Psoas muscle (tissue), 7 donors: ENCODE measurements at regions not wholly inside any gene's neighbourhood (a gene's known extent, or its start where the extent isn't known, plus 50 kb on each side); places are given as distances from the start of the nearest gene placed in this dataset.
A peak's percentile ranks its signal among the peaks of the same experiment; 100 is the strongest.

Experiments used
- ATAC-seq, 4 donors: fragments of 200-7000 bp; cut with Tn5 transposase; one replicate each; pipeline ENCODE4 v1.9.1; 2020; ENCODE audit warnings: moderate library complexity in 3 of 4, mild to moderate bottlenecking in 2 of 4
- DNase-seq, 2 donors: peaks; one replicate each; pipeline ENCODE4 v3.0.0-alpha.2; 2020
- H3K27ac ChIP-seq: fragments of 200-600 bp; one replicate; pipeline ENCODE4 v1.8.0; 2022
- H3K27me3 ChIP-seq, 3 donors: fragments of 200-600 bp in 1 of 3; one replicate each; pipeline versions ENCODE4 v1.6.1 to v1.8.0; 2013 to 2022; ENCODE audit warnings: low read length in 2 of 3, mild to moderate bottlenecking in 2 of 3, moderate library complexity in 1 of 3; ENCODE audit not compliant: insufficient read depth in 3 of 3
- H3K36me3 ChIP-seq, 2 donors: fragments of 200-600 bp in 1 of 2; one replicate each; pipeline versions ENCODE4 v1.6.1 to v1.8.0; 2013 to 2022; ENCODE audit warnings: low read depth in 1 of 2, mild to moderate bottlenecking in 1 of 2, moderate library complexity in 1 of 2; ENCODE audit not compliant: insufficient read depth in 1 of 2
- H3K4me1 ChIP-seq: fragments of 200-600 bp; one replicate; pipeline ENCODE4 v1.8.0; 2022
- H3K4me3 ChIP-seq: fragments of 200-600 bp; one replicate; pipeline ENCODE4 v1.8.0; 2022; ENCODE audit warnings: mild to moderate bottlenecking
- H3K9me3 ChIP-seq: fragments of 200-600 bp; one replicate; pipeline ENCODE4 v1.8.0; 2022
- WGBS, 3 donors: extraction: QIAGEN DNeasy Blood & Tissue Kit; methylation state at CpG; one replicate each; pipeline versions ENCODE4 v1.1.6 to v1.1.7; 2013; 5-methylcytosine and 5-hydroxymethylcytosine counted together
- intact Hi-C, 2 donors: fragments of 100-400 bp; cut with DNase I; formaldehyde crosslinking; loops; one replicate each; pipeline versions ENCODE4 v1.11.0 to v1.14.2; 2022
- TF ChIP-seq, protein P1 (sequence below): fragments of 200-600 bp; IDR thresholded peaks from one replicate; pipeline ENCODE4 v1.8.0; 2022; ENCODE audit warnings: antibody characterized with exemption
- donor health status: healthy with polysubstance abuse.
- donor health status: DM: no; HTN: no; CAD: no; lungs with moderate emphysema.
- donor health status: Bipolar disorder and iron deficiency.
- donor health status: healthy.
- donor health status: DM: yes; HTN: yes; CAD: no.
- donor health status: DM: no; HTN: no; CAD: no.
- donor health status: DM: yes; HTN: yes; CAD: no.

DNA sequence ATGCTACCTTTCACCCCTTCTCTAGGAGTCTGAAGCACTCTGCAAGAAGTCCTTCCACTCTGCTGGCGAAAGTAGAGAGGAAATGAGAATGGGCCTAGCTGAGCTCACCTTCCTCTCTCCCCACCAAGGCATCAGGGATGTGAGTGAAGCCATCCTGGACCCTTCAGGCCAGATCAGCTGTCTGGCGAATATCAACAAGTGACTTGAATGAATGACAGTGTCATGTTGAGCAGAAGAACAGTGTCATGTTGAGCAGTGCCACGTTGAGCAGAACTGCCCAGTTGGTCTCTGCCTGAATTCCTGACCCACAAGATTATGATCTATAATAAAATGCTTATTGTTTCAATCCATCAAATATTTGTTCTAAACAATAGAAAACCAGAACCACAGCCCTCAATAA is 166.2 kb upstream of the RFC3 start:
- H3K9me3 ChIP-seq, result no peaks in the 10 kb centered on the region
- H3K27ac ChIP-seq, result no peak overlapping the region
- ATAC-seq (peak in 1 of 4 donors; percentile 56), DNase-seq (no peak)
- no peak overlapping the region for H3K4me3 ChIP-seq
- no peaks in the 10 kb centered on the region for H3K36me3 ChIP-seq
- WGBS, 3 donors, result 71 to 72% (median 72%) methylated on average over 3 of the region's 3 CpGs
- intact Hi-C loops, result no loop called here
- no peaks in the 10 kb centered on the region for H3K27me3 ChIP-seq
- H3K4me1 ChIP-seq, result no peaks in the 10 kb centered on the region
- TF ChIP-seq, protein P1, sequence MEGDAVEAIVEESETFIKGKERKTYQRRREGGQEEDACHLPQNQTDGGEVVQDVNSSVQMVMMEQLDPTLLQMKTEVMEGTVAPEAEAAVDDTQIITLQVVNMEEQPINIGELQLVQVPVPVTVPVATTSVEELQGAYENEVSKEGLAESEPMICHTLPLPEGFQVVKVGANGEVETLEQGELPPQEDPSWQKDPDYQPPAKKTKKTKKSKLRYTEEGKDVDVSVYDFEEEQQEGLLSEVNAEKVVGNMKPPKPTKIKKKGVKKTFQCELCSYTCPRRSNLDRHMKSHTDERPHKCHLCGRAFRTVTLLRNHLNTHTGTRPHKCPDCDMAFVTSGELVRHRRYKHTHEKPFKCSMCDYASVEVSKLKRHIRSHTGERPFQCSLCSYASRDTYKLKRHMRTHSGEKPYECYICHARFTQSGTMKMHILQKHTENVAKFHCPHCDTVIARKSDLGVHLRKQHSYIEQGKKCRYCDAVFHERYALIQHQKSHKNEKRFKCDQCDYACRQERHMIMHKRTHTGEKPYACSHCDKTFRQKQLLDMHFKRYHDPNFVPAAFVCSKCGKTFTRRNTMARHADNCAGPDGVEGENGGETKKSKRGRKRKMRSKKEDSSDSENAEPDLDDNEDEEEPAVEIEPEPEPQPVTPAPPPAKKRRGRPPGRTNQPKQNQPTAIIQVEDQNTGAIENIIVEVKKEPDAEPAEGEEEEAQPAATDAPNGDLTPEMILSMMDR, result no peak

DNA sequence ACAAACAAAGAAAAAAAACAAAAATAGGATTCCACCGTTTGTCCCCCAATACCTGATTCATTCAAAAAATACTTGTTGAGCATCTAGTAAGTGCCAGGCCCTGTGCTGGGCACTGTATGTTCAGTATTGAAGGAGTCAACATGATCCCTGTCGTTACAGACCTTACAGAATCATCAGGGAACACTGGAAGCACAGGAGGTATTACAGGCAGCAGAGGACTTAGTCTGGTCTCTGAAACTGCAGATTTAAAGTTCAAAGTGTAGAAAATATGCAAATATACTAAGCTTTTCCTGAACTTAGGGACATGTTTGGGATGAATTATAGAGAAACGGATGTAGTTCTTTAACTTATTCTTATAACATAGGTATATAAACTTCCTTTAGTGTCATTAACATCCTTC is 160.7 kb upstream of the RFC3 start:
- no peak overlapping the region for H3K4me3 ChIP-seq
- no peaks in the 10 kb centered on the region for H3K9me3 ChIP-seq
- H3K27ac ChIP-seq, result no peak overlapping the region
- ATAC-seq (no peak), DNase-seq (no peak)
- no peaks in the 10 kb centered on the region for H3K4me1 ChIP-seq
- H3K27me3 ChIP-seq, result no peaks in the 10 kb centered on the region
- TF ChIP-seq, protein P1, result no peak
- peaks cover 0 to 2% of the 10 kb centered on the region in 2 donors for H3K36me3 ChIP-seq
- intact Hi-C loops, result no loop called here
- WGBS, 3 donors, result 86 to 96% (median 87%) methylated on average over 3 of the region's 3 CpGs

DNA sequence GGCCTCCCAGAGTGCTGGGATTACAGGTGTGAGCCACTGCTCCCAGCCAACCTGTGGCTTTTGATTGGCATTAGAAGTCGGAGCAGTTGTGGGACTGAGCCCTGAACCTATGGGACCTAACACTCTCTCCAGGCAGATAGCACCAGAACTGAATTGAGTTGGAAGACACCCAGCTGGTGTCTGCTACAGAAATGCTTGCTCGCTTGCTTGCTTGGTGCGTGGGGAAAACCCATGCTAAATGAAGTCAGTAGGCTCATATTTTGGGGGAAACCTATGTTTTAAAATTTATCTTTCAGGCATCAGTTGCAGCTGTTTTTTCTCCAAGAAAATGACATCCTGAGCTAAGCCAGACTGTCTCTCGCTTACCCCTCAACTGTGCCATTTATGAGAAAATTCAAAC is 158.5 kb upstream of the RFC3 start:
- H3K9me3 ChIP-seq, result no peaks in the 10 kb centered on the region
- no peak for ATAC-seq
- no peaks in the 10 kb centered on the region for H3K4me1 ChIP-seq
- intact Hi-C loops, result no loop called here
- H3K27ac ChIP-seq, result no peak overlapping the region
- H3K4me3 ChIP-seq, result no peak overlapping the region
- TF ChIP-seq, protein P1, result no peak
- no peaks in the 10 kb centered on the region for H3K27me3 ChIP-seq
- 67 to 79% (median 78%) methylated on average over 4 of the region's 4 CpGs for WGBS, 3 donors
- H3K36me3 ChIP-seq, result peaks cover 0 to 2% of the 10 kb centered on the region in 2 donors
- no peak for DNase-seq

DNA sequence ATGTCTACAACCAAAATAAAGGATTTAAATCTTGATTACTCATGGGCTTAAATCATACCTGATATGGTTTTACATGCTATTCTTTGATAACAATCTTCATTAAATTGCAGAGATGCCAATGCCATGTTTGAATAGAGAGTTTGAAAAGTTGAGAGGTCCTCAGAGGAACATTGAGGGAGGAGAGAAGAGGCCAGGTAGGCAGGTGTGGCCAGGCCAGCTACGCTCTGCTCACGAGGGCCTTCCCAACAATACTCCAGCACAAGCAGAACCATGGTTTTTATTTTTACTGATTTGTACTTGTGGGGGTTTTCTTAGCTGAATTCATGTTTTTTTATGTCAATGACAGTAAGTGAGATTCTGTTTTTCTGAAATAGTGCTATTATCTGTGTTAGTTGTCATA is 158.1 kb upstream of the RFC3 start:
- Histone ChIP-seq H3K9me3 (no peaks in the 10 kb centered on the region), H3K4me1 (no peaks in the 10 kb centered on the region), H3K27ac (no peak overlapping the region), H3K36me3 (peaks cover 0 to 2% of the 10 kb centered on the region in 2 donors), H3K4me3 (no peak overlapping the region), H3K27me3 (no peaks in the 10 kb centered on the region)
- TF ChIP-seq, protein P1, result no peak
- ATAC-seq (no peak), DNase-seq (no peak)
- WGBS, 3 donors, result 97 to 98% (median 98%) methylated on average over 2 of the region's 2 CpGs
- intact Hi-C loops, result no loop called here

DNA sequence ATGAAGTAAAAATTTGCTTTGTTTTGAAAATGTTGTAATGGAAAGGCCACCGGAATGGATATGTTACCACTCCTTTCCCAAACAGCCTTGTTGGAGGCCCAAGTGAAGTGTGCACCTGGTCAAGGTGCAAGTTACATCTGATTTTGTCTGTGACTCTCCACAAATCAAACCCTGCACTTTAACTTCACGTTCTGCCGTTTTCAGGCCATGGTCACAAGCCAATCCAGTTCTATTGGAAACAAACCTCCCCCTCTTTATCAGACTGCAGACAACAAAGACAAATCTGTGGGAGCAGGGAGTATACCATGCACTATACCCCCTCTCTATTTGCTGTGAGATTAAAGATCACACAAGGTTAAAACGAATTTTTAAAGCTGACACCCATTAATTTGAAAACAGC is 155.6 kb upstream of the RFC3 start:
- H3K36me3 ChIP-seq, result peaks cover 0 to under 1% of the 10 kb centered on the region in 2 donors
- H3K4me3 ChIP-seq, result no peak overlapping the region
- WGBS, 3 donors, result 69 to 87% (median 74%) methylated on average over 4 of the region's 4 CpGs
- no peak for ATAC-seq
- no peaks in the 10 kb centered on the region for H3K27me3 ChIP-seq
- no peak overlapping the region for H3K27ac ChIP-seq
- no peak for DNase-seq
- H3K9me3 ChIP-seq, result no peaks in the 10 kb centered on the region
- intact Hi-C loops, result no loop called here
- no peaks in the 10 kb centered on the region for H3K4me1 ChIP-seq
- TF ChIP-seq, protein P1, result no peak
